Thoracic aorta (tissue), 2 donors: ENCODE measurements at regions not wholly inside any gene's neighbourhood (a gene's known extent, or its start where the extent isn't known, plus 50 kb on each side); places are given as distances from the start of the nearest gene placed in this dataset.
"Not testable (repeated sequence)": the region's sequence is repeated elsewhere in the genome, so short reads cannot be mapped to it uniquely, and the experiment has no call there.

Experiments
- ATAC-seq: fragments of 150-250 bp; one replicate; pipeline ENCODE4 v1.8.0; 2017; ENCODE audit warnings: low read depth; ENCODE audit not compliant: insufficient number of reproducible peaks, low FRiP score
- DNase-seq: peaks from one replicate; pipeline ENCODE4 v3.0.0-alpha.2; 2020; ENCODE audit warnings: low spot score
- H3K27ac ChIP-seq, 2 donors: fragments of 200-600 bp; sonication (generic); 1 replicate in 1 of 2; 2 replicates in 1 of 2; pipeline ENCODE4 v1.5.1; 2016; ENCODE audit warnings: mild to moderate bottlenecking in 2 of 2, moderate library complexity in 2 of 2
- H3K27me3 ChIP-seq: fragments of 200-600 bp; sonication (generic); replicated peaks from 2 replicates; pipeline ENCODE4 v1.6.0; 2016; ENCODE audit warnings: mild to moderate bottlenecking; ENCODE audit not compliant: insufficient read depth
- H3K36me3 ChIP-seq: fragments of 200-600 bp; sonication (generic); one replicate; pipeline ENCODE4 v1.5.1; 2016
- H3K4me1 ChIP-seq, 2 donors: fragments of 200-600 bp; sonication (generic); 1 replicate in 1 of 2; 2 replicates in 1 of 2; pipeline versions ENCODE4 v1.5.1 to v1.6.0; 2016; ENCODE audit warnings: low read depth in 2 of 2, mild to moderate bottlenecking in 1 of 2; ENCODE audit not compliant: control insufficient read depth in 1 of 2
- H3K4me3 ChIP-seq: fragments of 200-600 bp; sonication (generic); 2 replicates; pipeline ENCODE4 v1.5.1; 2016; ENCODE audit warnings: mild to moderate bottlenecking
- H3K9me3 ChIP-seq: fragments of 200-600 bp; sonication (generic); 2 replicates; pipeline ENCODE4 v1.5.1; 2016
- CTCF ChIP-seq: fragments of 200-600 bp; sonication (generic); IDR thresholded peaks from one replicate; pipeline ENCODE4 v1.5.1; 2019; ENCODE audit warnings: antibody characterized with exemption

- ATAC-seq (no peak), DNase-seq (no peak)
- no peaks in the 10 kb centered on the region for H3K27me3 ChIP-seq
- H3K4me1 ChIP-seq, result no peaks in the 10 kb centered on the region
- H3K36me3 ChIP-seq, result no peaks in the 10 kb centered on the region
- no peak overlapping the region for H3K27ac ChIP-seq
- no peak overlapping the region for H3K4me3 ChIP-seq
- no peak for TF ChIP-seq CTCF
- H3K9me3 ChIP-seq, result no peaks in the 10 kb centered on the region
Measured at GRCh38 chr2:11877764-11878163, 131.3 kb downstream of the LPIN1 start.

GRCh38 chr2:11885253-11885652, 138.8 kb downstream of the LPIN1 start:
- not testable (repeated sequence) for H3K27me3 ChIP-seq, H3K36me3 ChIP-seq, H3K4me3 ChIP-seq, DNase-seq, H3K27ac ChIP-seq, H3K9me3 ChIP-seq, H3K4me1 ChIP-seq, ATAC-seq

- H3K9me3 ChIP-seq, ATAC-seq, DNase-seq, H3K4me3 ChIP-seq, H3K36me3 ChIP-seq, H3K27me3 ChIP-seq, H3K4me1 ChIP-seq, H3K27ac ChIP-seq: not testable (repeated sequence)
Measured at GRCh38 chr2:11886899-11887298, 140.5 kb downstream of the LPIN1 start.

- no peak for TF ChIP-seq CTCF
Measured at GRCh38 chr2:11889101-11889850, 142.8 kb downstream of the LPIN1 start.

GRCh38 chr2:11889854-11890253, 143.4 kb downstream of the LPIN1 start:
- Histone ChIP-seq H3K4me3 (no peak overlapping the region), H3K36me3 (no peaks in the 10 kb centered on the region), H3K27me3 (no peaks in the 10 kb centered on the region), H3K27ac (no peak overlapping the region), H3K9me3 (peaks cover 3% of the 10 kb centered on the region), H3K4me1 (no peaks in the 10 kb centered on the region)
- no peak for TF ChIP-seq CTCF
- DNase-seq, result no peak
- ATAC-seq, result no peak

More at GRCh38 chr2:11889101-11889850, 142.8 kb downstream of the LPIN1 start:
- DNase-seq (no peak), ATAC-seq (no peak)
- Histone ChIP-seq H3K27ac (no peak overlapping the region), H3K27me3 (no peaks in the 10 kb centered on the region), H3K4me1 (no peaks in the 10 kb centered on the region), H3K9me3 (peaks cover 3% of the 10 kb centered on the region), H3K36me3 (no peaks in the 10 kb centered on the region), H3K4me3 (no peak overlapping the region)

- H3K36me3 ChIP-seq, result no peaks in the 10 kb centered on the region
- ATAC-seq (no peak), DNase-seq (no peak)
- H3K27me3 ChIP-seq, result no peaks in the 10 kb centered on the region
- H3K4me3 ChIP-seq, result no peak overlapping the region
- H3K4me1 ChIP-seq, result no peaks in the 10 kb centered on the region
- peaks cover 3% of the 10 kb centered on the region for H3K9me3 ChIP-seq
- TF ChIP-seq CTCF, result no peak
- no peak overlapping the region for H3K27ac ChIP-seq
Measured at GRCh38 chr2:11891028-11891427, 144.6 kb downstream of the LPIN1 start.
